HG02798 (cell line): ENCODE measurements at regions not wholly inside any gene's neighbourhood (a gene's known extent, or its start where the extent isn't known, plus 50 kb on each side); places are given as distances from the start of the nearest gene placed in this dataset.
A peak's percentile ranks its signal among the peaks of the same experiment; 100 is the strongest.
"Not testable (repeated sequence)": the region's sequence is repeated elsewhere in the genome, so short reads cannot be mapped to it uniquely, and the experiment has no call there.

Experiments used
- ATAC-seq: cut with Tn5 transposase; IDR thresholded peaks from one replicate; pipeline ENCODE4 v1.9.1; 2021; ENCODE audit warnings: mild to moderate bottlenecking; ENCODE audit not compliant: unreplicated experiment, poor library complexity

GRCh38 chr22:22345781-22346180 lies 101.2 kb downstream of the VPREB1 start:
- ATAC-seq, result no peak

- ATAC-seq, result no peak
Measured at GRCh38 chr22:22346401-22347107, 102.0 kb downstream of the VPREB1 start.

- ATAC-seq, result no peak
Measured at GRCh38 chr22:22348127-22348814, 103.7 kb downstream of the VPREB1 start.

- no peak for ATAC-seq
Measured at GRCh38 chr22:22348815-22349454, 104.3 kb downstream of the VPREB1 start.

- ATAC-seq, result no peak
Measured at GRCh38 chr22:22349455-22349836, 104.9 kb downstream of the VPREB1 start.

GRCh38 chr22:22351366-22351765 lies 106.8 kb downstream of the VPREB1 start:
- ATAC-seq, result no peak

GRCh38 chr22:22352371-22352999 lies 107.9 kb downstream of the VPREB1 start:
- no peak for ATAC-seq

GRCh38 chr22:22355096-22355834 lies 110.7 kb downstream of the VPREB1 start:
- ATAC-seq, result no peak

GRCh38 chr22:22357024-22357883 lies 112.7 kb downstream of the VPREB1 start:
- peak; percentile 81 for ATAC-seq

GRCh38 chr22:22358152-22358551 lies 113.6 kb downstream of the VPREB1 start:
- ATAC-seq, result no peak

- no peak for ATAC-seq
Measured at GRCh38 chr22:22358686-22359085, 114.1 kb downstream of the VPREB1 start.

- ATAC-seq, result no peak
Measured at GRCh38 chr22:22359465-22359864, 114.9 kb downstream of the VPREB1 start.

- ATAC-seq, result no peak
Measured at GRCh38 chr22:22360014-22360413, 115.4 kb downstream of the VPREB1 start.

GRCh38 chr22:22362311-22362710 lies 117.7 kb downstream of the VPREB1 start:
- no peak for ATAC-seq

- ATAC-seq, result no peak
Measured at GRCh38 chr22:22362936-22363335, 118.3 kb downstream of the VPREB1 start.

GRCh38 chr22:22364207-22364606 lies 119.6 kb downstream of the VPREB1 start:
- no peak for ATAC-seq

GRCh38 chr22:22366537-22366936 lies 122.0 kb downstream of the VPREB1 start:
- ATAC-seq, result no peak

- no peak for ATAC-seq
Measured at GRCh38 chr22:22368516-22368915, 123.9 kb downstream of the VPREB1 start.

GRCh38 chr22:22369219-22369963 lies 124.8 kb downstream of the VPREB1 start:
- ATAC-seq, result not testable (repeated sequence)
